ENCODE measurements at regions not wholly inside any gene's neighbourhood (a gene's known extent, or its start where the extent isn't known, plus 50 kb on each side); places are given as distances from the start of the nearest gene placed in this dataset.
A peak's percentile ranks its signal among the peaks of the same experiment; 100 is the strongest.
"Not testable (repeated sequence)": the region's sequence is repeated elsewhere in the genome, so short reads cannot be mapped to it uniquely, and the experiment has no call there.

- no peak overlapping the region for H3K4me3 ChIP-seq
- H3K36me3 ChIP-seq = no peaks in the 10 kb centered on the region
- no peak for TF ChIP-seq CTCF (IDR thresholded peaks at IDR 0.05)
- TF ChIP-seq POLR2AphosphoS5 (IDR thresholded peaks at IDR 0.05) = no peak
- TF ChIP-seq POLR2A (IDR thresholded peaks at IDR 0.05) = no peak
- no peak for TF ChIP-seq EP300 (IDR thresholded peaks at IDR 0.05)
- no peak for DNase-seq
- no peaks in the 10 kb centered on the region for H3K27me3 ChIP-seq
- no peaks in the 10 kb centered on the region for H3K9me3 ChIP-seq
- WGBS, 2 donors = 84 to 87% methylated on average over 7 of the region's 7 CpGs
- no peak for ATAC-seq (ENCODE audit: low FRiP score in 2 of 2)
- no peaks in the 10 kb centered on the region for H3K4me1 ChIP-seq
- no peak overlapping the region for H3K27ac ChIP-seq
These were observed 72.4 kb upstream of the SLC22A23 start for GRCh38 chr6:3529232-3529631.

GRCh38 chr6:3528081-3528671 lies 71.3 kb upstream of the SLC22A23 start:
- not testable (repeated sequence) for H3K36me3 ChIP-seq; H3K9me3 ChIP-seq; H3K4me1 ChIP-seq; H3K27ac ChIP-seq; H3K27me3 ChIP-seq; ATAC-seq (ENCODE audit: low FRiP score in 2 of 2); DNase-seq; H3K4me3 ChIP-seq
- 78 to 84% methylated on average over 7 of the region's 7 CpGs for WGBS, 2 donors

- peak in 1 of 2 donors; percentile 23 for ATAC-seq (ENCODE audit: low FRiP score in 2 of 2)
These were observed 70.8 kb upstream of the SLC22A23 start for GRCh38 chr6:3527651-3527977.

GRCh38 chr6:3526962-3527650 lies 70.3 kb upstream of the SLC22A23 start:
- WGBS, 2 donors = 52 to 65% methylated on average over 12 of the region's 12 CpGs
- TF ChIP-seq CTCF (IDR thresholded peaks at IDR 0.05) = no peak
- no peak for TF ChIP-seq POLR2AphosphoS5 (IDR thresholded peaks at IDR 0.05)
- TF ChIP-seq POLR2A (IDR thresholded peaks at IDR 0.05) = no peak
- TF ChIP-seq EP300 (IDR thresholded peaks at IDR 0.05) = no peak
- Histone ChIP-seq H3K36me3 (no peaks in the 10 kb centered on the region), H3K4me3 (no peak overlapping the region), H3K27ac (no peak overlapping the region), H3K27me3 (no peaks in the 10 kb centered on the region), H3K4me1 (no peaks in the 10 kb centered on the region), H3K9me3 (no peaks in the 10 kb centered on the region)
- no peak for DNase-seq
- ATAC-seq (ENCODE audit: low FRiP score in 2 of 2) = peak; percentile 47 to 48

More at GRCh38 chr6:3527651-3527977, 70.8 kb upstream of the SLC22A23 start:
- no peaks in the 10 kb centered on the region for H3K27me3 ChIP-seq
- no peak overlapping the region for H3K27ac ChIP-seq
- no peak for DNase-seq
- TF ChIP-seq POLR2A (IDR thresholded peaks at IDR 0.05) (no peak), CTCF (IDR thresholded peaks at IDR 0.05) (no peak)
- H3K9me3 ChIP-seq = no peaks in the 10 kb centered on the region
- H3K4me3 ChIP-seq = no peak overlapping the region
- WGBS, 2 donors = 50 to 55% methylated on average over 4 of the region's 4 CpGs
- no peaks in the 10 kb centered on the region for H3K4me1 ChIP-seq
- H3K36me3 ChIP-seq = no peaks in the 10 kb centered on the region

- no peaks in the 10 kb centered on the region for H3K36me3 ChIP-seq
- H3K27me3 ChIP-seq = no peaks in the 10 kb centered on the region
- no peaks in the 10 kb centered on the region for H3K9me3 ChIP-seq
- H3K4me3 ChIP-seq = no peak overlapping the region
- ATAC-seq (ENCODE audit: low FRiP score in 2 of 2) (no peak), DNase-seq (no peak)
- no peaks in the 10 kb centered on the region for H3K4me1 ChIP-seq
- no peak overlapping the region for H3K27ac ChIP-seq
- 89 to 90% methylated on average over 6 of the region's 6 CpGs for WGBS, 2 donors
- TF ChIP-seq POLR2AphosphoS5 (IDR thresholded peaks at IDR 0.05) (no peak), POLR2A (IDR thresholded peaks at IDR 0.05) (no peak), EP300 (IDR thresholded peaks at IDR 0.05) (no peak), CTCF (IDR thresholded peaks at IDR 0.05) (no peak)
These were observed 69.1 kb upstream of the SLC22A23 start for GRCh38 chr6:3525915-3526314.

Measured in upper lobe of left lung (tissue), 6 donors.